ENCODE measurements at regions not wholly inside any gene's neighbourhood (a gene's known extent, or its start where the extent isn't known, plus 50 kb on each side); places are given as distances from the start of the nearest gene placed in this dataset.
A peak's percentile ranks its signal among the peaks of the same experiment; 100 is the strongest.

DNA sequence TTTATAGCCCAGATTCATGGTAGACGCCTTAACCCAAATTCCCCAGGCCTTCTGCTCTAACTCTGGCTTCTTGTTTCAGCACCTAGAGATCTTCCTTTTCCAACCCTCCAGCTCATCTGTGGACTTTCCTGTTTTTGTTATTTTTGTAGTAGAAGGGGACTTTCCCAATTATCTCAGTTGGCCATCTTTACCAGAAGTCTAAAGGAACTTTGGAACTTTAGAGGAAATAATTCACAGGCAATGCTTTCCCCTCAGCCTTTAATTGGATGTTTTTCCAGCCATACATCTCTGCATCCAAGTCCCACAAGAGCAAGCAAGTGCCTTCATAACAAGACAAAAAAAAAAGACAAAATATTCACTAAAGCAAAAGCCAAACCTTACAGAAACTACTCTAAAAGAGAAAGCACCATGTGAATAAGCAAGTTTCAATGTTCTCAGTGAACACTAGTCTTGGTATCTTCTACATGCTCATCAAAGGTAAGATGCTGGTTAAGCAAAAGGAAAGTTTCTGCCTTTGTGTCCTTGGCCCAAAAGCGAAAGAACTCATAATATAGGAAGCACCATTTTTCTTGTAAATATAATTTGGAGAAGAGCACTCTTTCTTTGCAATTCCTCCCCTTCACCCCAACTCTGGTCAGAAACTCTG, 377.3 kb downstream of the SETD4 start:
- DNase-seq, result no peak

- no peak for DNase-seq
Observed at GRCh38 chr21:35681946-35682345, 378.4 kb downstream of the SETD4 start.

DNA sequence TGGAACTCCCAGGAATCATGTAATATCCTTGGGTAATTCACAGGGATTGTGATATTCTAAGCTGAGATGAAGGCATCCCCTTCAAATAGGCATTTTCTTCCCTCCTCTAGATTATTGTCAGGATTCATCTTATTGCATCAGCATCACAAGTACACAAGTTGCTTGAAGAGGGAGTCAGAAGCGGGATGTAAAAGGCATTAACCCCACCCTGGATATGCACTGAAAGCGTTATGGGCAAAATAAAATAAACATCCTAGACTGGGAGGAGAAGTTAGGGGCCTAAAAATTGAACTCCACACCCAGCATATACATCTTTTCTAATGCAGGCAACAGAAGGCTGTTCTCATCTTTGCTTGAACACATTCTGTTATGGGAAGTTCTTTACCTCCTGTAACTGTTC, 381.2 kb downstream of the SETD4 start:
- no peak for DNase-seq

- DNase-seq, result no peak
Observed at GRCh38 chr21:35678393-35678792, 381.9 kb downstream of the SETD4 start.

DNA sequence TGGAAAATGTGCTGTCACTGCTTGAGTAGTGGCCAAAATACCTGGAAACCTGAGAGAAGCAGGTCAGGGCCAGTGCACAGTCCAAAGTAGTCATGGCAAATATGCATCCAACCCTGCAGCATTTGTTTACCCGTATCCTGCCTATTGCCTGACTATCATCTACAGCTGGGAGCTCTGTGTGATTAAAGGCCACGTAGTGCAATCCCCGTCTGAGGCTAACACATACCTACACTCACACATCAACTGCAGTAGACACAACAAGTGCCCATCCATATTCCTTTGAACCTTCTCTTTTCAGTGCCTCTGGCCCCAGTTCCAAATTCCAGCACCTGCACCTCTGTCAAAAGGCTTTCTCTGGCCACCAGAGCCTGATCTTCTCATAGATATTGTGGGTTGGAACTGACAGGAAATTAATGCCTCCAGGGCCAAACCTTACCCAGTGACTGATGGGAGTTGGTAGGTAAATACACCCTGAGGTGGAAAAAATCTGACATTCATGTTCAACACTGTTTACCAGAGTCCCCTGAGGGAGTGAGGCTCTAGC, 383.0 kb downstream of the SETD4 start:
- no peak for DNase-seq

GRCh38 chr21:35674895-35675470, 385.3 kb downstream of the SETD4 start:
- no peak for DNase-seq

GRCh38 chr21:35674091-35674671, 386.1 kb downstream of the SETD4 start:
- no peak for DNase-seq

DNA sequence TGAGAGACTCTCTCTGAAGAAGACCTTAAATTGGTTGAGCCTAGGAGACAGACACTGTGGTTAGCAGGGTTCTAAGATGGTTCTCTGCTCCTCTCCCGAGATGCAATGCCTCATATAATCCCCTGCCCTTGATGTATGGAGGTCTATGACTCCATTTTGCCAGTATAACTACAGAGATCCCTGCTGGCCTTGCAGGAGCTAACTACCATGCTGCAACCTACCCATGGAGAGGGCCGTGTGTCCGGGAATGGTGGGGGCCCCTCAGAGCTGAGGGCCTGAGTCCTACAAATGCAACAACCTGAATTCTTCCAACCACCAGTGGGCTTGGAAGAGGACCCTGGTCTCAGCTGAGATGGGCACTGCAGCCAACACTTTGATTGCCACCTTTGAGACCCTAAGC, 388.0 kb downstream of the SETD4 start:
- no peak for DNase-seq

DNA sequence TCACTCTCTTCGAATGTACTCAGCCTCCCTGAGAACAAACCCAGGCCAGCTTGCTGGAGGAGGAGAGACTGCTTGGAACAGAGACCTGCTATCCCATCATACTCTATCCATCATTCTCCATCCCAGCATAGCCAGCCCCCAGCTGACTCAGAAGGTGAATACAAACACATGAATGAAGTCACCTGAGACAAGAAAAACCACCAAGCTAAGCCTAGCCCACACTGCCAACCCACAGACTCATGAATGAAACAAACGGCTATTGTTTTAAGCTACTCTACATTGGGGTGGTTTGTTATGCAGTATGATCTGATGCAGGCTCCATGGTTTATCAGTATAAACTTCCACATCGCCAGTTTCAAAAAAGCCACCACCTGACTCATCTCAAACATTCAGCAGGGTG, 395.6 kb downstream of the SETD4 start:
- DNase-seq, result no peak

- DNase-seq, result no peak
Observed at GRCh38 chr21:35663856-35664606, 396.3 kb downstream of the SETD4 start.

DNA sequence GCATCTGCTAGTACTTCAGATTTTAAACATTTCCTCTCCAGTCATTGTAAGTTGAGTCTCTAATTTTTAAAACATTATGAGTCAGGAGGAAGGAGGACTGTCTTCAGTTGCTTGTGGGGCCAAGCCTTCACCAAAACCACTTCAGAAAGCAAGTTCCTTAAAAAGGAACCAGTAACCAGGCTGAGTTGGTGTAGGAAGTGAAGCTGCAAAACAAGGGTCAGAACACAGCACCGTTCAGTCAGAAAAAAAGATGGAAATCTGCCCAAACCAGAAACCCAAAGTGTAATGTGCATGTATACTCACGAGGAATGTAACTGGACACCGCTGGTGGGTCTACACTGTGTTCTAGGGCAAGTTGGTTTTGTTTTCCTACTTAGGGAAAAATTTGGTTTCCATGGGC, 402.1 kb downstream of the SETD4 start:
- DNase-seq, result no peak

GRCh38 chr21:35652872-35653271, 407.5 kb downstream of the SETD4 start:
- DNase-seq, result no peak

DNA sequence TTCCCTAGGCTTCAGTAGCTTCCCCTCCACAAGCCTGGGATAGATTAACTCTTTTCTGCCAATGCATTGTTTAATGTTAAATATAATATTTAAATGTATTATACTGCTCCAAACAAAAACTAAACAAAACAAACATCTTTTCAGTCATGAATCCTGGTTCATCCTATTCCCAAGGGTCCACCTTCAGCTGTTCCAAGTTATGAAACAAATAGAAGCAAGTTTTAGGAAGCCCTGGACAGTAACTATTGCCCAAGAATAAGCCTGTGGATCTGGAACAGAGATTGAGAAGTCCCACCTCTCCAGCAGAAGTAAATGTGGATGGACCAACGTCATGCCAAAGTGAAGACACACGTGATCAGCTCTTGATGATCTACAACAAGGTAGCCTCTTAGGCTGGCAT, 408.1 kb downstream of the SETD4 start:
- no peak for DNase-seq

DNA sequence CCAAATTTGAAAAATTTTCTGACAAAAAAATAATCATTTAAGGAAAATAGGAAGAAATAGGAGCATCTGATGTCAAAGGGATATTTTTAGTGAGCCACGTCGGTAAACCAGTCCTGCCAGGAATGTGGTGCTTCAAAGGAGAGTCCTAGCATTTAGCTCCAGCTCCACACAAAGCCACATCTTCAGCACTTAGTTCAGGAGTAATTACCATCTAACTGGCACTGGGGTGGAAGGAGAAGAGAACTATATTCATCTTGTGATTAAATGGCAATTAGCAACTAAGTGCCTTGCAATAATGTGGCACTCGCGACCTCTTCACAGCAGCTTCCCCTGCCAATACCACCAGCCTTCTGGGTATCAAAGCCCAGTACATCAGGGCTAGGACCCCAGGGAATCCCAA, 409.1 kb downstream of the SETD4 start:
- DNase-seq, result no peak

- peak; percentile 54 for DNase-seq
Observed at GRCh38 chr21:35649186-35649585, 411.1 kb downstream of the SETD4 start.

GRCh38 chr21:35648512-35648911, 411.8 kb downstream of the SETD4 start:
- DNase-seq, result peak; percentile 95

DNA sequence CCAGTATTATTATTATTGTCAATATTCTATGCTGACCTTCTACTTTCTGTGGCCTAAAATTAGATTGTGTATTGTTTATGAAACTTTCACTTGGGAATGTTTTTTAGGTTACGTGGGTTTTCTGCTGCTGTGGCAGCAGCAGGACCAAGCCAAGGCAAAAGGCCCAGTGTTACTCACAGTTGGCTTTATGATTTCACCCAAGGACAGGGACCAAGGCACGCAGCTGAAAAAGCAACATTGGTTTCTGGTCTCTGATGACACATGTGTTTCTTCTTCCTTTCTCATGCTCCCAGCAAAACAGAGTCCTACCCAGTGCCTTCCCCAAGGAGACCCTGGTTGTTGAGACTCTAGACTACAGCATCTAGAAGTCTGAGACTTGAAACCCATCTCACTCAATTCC, 413.7 kb downstream of the SETD4 start:
- DNase-seq, result no peak

- no peak for DNase-seq
Observed at GRCh38 chr21:35645991-35646390, 414.3 kb downstream of the SETD4 start.

DNA sequence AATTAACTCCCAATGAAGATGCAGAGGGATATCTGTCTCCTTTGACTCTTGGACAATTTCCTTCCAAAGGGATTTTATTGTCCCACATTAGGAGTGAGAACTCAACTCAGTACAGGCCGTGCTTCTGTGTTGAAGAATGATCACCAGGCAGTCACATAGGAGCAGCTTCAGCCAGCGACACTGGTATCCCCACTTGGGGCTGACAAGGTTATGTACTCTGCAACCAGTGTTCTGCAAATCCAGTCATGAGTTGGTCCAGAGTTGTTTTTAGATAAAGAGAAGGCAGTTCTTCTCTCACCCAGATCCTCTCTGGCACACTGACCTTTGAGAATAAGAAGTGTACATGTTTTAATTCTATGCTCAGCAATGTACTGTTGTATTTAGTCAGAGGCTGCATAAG, 415.8 kb downstream of the SETD4 start:
- no peak for DNase-seq

DNA sequence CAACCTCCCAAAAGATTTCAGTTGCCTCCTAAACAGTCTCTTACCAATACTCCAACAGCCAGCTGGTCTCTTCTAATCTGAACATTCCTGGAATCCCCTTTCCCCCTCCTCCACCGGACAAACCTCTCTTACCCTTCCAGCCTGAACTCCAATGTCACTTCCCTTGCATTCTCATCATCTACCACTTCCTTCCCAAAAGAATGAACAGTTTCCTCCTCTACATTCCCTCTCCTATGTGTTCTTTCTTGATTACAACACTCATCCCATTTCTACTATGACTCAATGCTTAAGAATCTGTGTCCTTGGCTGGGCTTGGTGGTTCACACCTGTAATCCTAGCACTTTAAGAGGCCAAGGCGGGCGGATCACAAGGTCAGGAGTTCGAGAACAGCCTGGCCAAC, 417.1 kb downstream of the SETD4 start:
- no peak for DNase-seq

DNA sequence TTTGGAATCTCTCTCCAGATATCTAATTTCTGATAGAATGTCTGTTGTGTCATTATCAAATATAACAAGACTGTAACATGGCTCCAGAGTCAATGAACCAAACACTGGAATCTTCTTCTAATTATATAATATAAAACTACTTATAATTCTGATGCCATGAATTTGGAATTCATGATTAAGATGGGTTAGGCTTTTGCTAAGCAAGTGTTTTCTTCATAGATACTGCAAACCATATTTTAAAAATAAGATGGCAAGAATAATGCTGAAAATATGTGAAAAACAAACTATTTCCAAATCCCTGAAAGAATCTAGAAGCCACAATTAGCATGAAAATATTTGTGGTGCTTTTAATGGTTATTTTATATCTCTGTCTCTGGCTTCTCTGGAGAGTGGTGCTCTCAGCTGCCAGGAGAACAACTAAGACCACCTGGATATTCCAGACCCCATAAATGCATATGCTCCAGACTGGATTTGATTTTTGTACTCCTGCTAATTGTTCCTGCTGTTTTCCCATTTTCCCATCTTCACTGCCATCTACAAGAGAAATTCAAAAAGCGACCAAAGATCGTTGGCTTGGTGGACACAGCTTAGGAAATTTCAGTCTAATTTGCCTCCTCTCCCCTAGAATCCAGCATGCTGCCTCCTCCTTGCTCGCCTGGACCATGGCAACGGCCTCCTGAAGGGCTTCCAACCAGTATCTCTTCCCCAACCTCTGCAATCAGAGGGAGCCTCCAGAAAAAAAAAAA, 418.9 kb downstream of the SETD4 start:
- no peak for DNase-seq

GRCh38 chr21:35637431-35637830, 422.9 kb downstream of the SETD4 start:
- DNase-seq, result no peak

GRCh38 chr21:35635994-35636393, 424.3 kb downstream of the SETD4 start:
- DNase-seq, result no peak
